Cardiac fibroblast (primary cell): ENCODE measurements at regions not wholly inside any gene's neighbourhood (a gene's known extent, or its start where the extent isn't known, plus 50 kb on each side); places are given as distances from the start of the nearest gene placed in this dataset.

ENCODE experiments used
- DNase-seq, 2 donors: peaks; one replicate each; pipeline versions ENCODE4 v3.0.0 to v3.0.0-alpha.2; 2010; ENCODE audit warnings: low read depth in 2 of 2
- H3K4me3 ChIP-seq, 2 donors: replicated peaks in 1 of 2; 1 replicate in 1 of 2; 2 replicates in 1 of 2; pipeline ENCODE4 v1.5.1; 2011; ENCODE audit warnings: low read depth in 2 of 2, low read length in 2 of 2, mild to moderate bottlenecking in 2 of 2, moderate library complexity in 1 of 2
- TF ChIP-seq, protein P1 (sequence below): IDR thresholded peaks from one replicate; pipeline ENCODE4 v1.5.1; 2011; ENCODE audit warnings: low read depth, mild to moderate bottlenecking, low read length, inconsistent platforms

DNA sequence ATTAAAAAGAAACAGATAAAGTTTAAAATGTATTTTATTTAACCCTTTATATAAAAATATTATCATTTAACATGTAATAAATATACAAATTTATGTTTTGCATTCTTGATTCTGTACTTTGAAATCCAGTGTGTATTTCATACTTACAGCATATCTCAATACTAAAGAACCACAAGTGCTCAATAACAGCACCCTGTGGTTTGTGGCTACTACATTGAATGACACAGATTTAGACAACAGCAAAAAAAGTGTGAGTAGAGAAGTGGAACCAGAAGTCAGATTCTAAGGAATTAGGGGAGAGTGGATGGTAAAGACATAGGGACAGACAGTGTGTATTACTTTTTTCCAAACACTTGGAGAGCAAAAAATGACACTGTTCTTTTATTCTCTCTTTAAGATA is 524.5 kb downstream of the BMP2 start:
- TF ChIP-seq, protein P1, sequence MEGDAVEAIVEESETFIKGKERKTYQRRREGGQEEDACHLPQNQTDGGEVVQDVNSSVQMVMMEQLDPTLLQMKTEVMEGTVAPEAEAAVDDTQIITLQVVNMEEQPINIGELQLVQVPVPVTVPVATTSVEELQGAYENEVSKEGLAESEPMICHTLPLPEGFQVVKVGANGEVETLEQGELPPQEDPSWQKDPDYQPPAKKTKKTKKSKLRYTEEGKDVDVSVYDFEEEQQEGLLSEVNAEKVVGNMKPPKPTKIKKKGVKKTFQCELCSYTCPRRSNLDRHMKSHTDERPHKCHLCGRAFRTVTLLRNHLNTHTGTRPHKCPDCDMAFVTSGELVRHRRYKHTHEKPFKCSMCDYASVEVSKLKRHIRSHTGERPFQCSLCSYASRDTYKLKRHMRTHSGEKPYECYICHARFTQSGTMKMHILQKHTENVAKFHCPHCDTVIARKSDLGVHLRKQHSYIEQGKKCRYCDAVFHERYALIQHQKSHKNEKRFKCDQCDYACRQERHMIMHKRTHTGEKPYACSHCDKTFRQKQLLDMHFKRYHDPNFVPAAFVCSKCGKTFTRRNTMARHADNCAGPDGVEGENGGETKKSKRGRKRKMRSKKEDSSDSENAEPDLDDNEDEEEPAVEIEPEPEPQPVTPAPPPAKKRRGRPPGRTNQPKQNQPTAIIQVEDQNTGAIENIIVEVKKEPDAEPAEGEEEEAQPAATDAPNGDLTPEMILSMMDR: no peak
- H3K4me3 ChIP-seq: no peak overlapping the region
- DNase-seq: no peak

DNA sequence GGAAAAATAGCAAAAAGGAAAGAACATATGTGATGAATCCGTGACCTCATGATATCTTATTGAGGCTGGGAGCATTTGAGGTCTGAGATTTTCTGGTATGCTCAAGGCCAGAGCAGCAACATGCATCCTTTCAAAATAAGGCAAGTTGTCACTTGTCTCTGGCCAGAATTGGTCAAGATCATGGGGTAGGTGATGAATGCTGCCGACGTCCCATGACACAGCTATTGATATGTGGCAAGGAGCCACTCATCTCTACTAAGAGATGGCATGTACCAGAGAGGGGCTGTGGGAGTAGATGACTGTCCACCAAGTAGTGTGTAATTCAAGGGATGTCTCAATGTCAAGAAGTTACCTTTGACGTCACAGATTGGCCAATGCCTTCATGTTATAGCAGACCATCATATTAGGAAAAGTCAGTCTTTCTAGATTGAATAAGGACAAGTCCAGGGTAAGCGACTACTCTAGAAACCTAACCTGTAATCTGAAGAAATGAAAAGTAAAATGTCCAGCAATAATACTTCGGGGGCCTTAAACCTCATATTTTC is 527.4 kb downstream of the BMP2 start:
- no peak overlapping the region for H3K4me3 ChIP-seq
- TF ChIP-seq, protein P1: no peak
- no peak for DNase-seq

GRCh38 chr20:7301807-7302206 is 534.3 kb downstream of the BMP2 start:
- no peak overlapping the region for H3K4me3 ChIP-seq
- no peak for DNase-seq
- TF ChIP-seq, protein P1: no peak

DNA sequence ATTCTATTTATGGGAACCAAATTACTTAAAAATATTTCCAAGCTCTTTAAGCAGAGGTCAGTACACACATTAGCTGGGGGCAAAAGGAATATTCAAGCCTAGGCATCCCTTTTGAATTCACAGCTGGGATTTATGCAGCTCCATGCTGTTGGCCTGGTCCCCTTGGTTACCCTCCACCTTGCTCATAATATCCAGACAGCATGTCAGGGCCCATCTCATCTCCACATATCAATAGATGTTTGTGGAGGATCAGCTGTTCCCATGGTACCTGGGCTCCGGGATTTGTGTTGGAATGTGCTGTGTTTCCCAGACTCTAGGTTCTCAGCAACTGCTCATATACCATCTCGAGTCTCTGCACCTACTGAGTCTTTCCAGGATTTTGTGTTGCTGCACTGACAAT is 534.8 kb downstream of the BMP2 start:
- H3K4me3 ChIP-seq: no peak overlapping the region
- TF ChIP-seq, protein P1: no peak
- no peak for DNase-seq

DNA sequence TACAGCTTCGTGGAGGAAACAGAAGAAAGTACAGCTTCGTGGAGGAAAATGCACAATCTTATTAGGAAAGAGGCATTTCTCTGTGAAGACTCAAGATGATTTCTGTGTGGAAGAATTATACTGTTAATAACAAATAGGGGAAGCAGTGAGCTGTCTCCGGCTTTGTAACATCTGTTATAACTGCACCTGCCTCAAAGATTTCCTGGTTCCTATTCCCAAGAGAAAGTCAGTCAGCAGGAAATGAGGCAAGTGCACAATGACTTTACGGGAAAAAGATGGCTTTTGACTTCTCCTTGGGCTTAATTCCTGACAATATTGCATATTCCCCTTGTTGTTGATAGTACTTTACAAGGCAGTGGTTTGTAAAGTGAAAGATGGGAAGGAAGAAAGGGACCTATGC is 538.5 kb downstream of the BMP2 start:
- peak; percentile 0 to 16 for DNase-seq
- TF ChIP-seq, protein P1: no peak
- H3K4me3 ChIP-seq: no peak overlapping the region

- peak in 1 of 2 donors; percentile 22 for DNase-seq
- no peak overlapping the region for H3K4me3 ChIP-seq
- TF ChIP-seq, protein P1: no peak
Measured at GRCh38 chr20:7308163-7308562, 540.7 kb downstream of the BMP2 start.

DNA sequence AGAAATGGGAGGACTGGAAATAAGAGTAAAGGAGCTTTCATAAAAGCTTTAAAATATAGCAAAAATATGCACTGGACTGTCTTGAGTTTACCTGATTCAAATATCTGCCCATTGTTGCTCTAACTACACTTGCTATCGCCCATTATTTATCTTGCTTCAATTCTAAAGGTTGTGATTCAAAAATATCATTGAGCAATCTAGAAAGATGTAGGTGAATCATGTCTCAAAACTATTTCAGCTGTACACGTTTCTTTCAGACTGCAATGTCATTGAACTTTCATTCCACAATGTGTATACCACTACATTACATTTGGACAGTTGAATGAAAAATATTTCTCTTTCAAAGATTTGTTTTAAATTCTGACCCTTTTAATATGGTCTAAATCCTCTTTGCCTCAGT is 545.6 kb downstream of the BMP2 start:
- H3K4me3 ChIP-seq: no peak overlapping the region
- TF ChIP-seq, protein P1: no peak
- DNase-seq: no peak
